Thyroid gland (tissue), 4 donors: ENCODE measurements at regions not wholly inside any gene's neighbourhood (a gene's known extent, or its start where the extent isn't known, plus 50 kb on each side); places are given as distances from the start of the nearest gene placed in this dataset.

Experiments
- POLR2A ChIP-seq, 2 donors: fragments of 450-650 bp; IDR thresholded peaks; one replicate each; pipeline ENCODE4 v1.6.1; 2017; ENCODE audit warnings: antibody characterized with exemption in 2 of 2, mild to moderate bottlenecking in 2 of 2, moderate library complexity in 1 of 2
- TF ChIP-seq, protein P1 (sequence below), 6 experiments: fragments of 200-600 bp in 3 of 6; fragments of 450-650 bp in 3 of 6; sonication (generic) in 3 of 6; IDR thresholded peaks; one replicate each; pipeline ENCODE4 v1.5.1; 2016 to 2019; ENCODE audit warnings: antibody characterized with exemption in 6 of 6, mild to moderate bottlenecking in 2 of 6, inconsistent platforms in 1 of 6, moderate library complexity in 1 of 6

DNA sequence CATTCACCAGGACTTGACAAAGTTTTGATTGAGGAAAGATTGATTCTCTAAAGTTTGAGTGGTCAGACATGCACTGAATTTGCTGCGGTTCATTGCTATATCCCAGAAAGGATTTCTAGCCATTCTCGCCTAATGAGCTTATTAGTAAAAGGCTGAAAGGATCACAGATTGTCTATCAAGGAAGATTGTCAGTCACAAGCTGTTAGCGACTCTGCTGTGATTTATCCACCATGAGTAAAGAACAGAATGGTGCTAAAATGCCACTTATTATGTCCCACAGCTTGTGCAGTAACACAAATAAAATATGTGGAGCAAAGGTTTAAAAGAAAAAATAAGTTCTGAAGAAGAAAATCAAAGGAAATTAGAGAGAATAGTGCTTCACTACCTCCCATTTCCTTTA, 701.2 kb upstream of the CDH7 start:
- TF ChIP-seq, protein P1, sequence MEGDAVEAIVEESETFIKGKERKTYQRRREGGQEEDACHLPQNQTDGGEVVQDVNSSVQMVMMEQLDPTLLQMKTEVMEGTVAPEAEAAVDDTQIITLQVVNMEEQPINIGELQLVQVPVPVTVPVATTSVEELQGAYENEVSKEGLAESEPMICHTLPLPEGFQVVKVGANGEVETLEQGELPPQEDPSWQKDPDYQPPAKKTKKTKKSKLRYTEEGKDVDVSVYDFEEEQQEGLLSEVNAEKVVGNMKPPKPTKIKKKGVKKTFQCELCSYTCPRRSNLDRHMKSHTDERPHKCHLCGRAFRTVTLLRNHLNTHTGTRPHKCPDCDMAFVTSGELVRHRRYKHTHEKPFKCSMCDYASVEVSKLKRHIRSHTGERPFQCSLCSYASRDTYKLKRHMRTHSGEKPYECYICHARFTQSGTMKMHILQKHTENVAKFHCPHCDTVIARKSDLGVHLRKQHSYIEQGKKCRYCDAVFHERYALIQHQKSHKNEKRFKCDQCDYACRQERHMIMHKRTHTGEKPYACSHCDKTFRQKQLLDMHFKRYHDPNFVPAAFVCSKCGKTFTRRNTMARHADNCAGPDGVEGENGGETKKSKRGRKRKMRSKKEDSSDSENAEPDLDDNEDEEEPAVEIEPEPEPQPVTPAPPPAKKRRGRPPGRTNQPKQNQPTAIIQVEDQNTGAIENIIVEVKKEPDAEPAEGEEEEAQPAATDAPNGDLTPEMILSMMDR (IDR thresholded peaks at IDR 0.05): no peak
- no peak for TF ChIP-seq POLR2A (IDR thresholded peaks at IDR 0.05)
